ENCODE measurements at regions not wholly inside any gene's neighbourhood (a gene's known extent, or its start where the extent isn't known, plus 50 kb on each side); places are given as distances from the start of the nearest gene placed in this dataset.
"Not testable (repeated sequence)": the region's sequence is repeated elsewhere in the genome, so short reads cannot be mapped to it uniquely, and the experiment has no call there.

- ChIA-PET CTCF (no interaction called here), POLR2A (no interaction called here)
- DNase-seq (ENCODE audit: low read depth), result no peak
- Histone ChIP-seq H3K36me3 (ENCODE audit: control insufficient read depth, insufficient read depth, low read length) (no peaks in the 10 kb centered on the region), H3K27me3 (ENCODE audit: control insufficient read depth, insufficient read depth, low read length) (no peaks in the 10 kb centered on the region), H3K4me3 (ENCODE audit: low read depth, low read length) (no peak overlapping the region)
- TF ChIP-seq, protein P1, sequence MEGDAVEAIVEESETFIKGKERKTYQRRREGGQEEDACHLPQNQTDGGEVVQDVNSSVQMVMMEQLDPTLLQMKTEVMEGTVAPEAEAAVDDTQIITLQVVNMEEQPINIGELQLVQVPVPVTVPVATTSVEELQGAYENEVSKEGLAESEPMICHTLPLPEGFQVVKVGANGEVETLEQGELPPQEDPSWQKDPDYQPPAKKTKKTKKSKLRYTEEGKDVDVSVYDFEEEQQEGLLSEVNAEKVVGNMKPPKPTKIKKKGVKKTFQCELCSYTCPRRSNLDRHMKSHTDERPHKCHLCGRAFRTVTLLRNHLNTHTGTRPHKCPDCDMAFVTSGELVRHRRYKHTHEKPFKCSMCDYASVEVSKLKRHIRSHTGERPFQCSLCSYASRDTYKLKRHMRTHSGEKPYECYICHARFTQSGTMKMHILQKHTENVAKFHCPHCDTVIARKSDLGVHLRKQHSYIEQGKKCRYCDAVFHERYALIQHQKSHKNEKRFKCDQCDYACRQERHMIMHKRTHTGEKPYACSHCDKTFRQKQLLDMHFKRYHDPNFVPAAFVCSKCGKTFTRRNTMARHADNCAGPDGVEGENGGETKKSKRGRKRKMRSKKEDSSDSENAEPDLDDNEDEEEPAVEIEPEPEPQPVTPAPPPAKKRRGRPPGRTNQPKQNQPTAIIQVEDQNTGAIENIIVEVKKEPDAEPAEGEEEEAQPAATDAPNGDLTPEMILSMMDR (IDR thresholded peaks at IDR 0.05; ENCODE audit: insufficient read depth, low read depth, low read length), result no peak
Measured at GRCh38 chr6:120775698-120776097, 558.6 kb downstream of the TBC1D32 start.

GRCh38 chr6:120774275-120774674 lies 560.0 kb downstream of the TBC1D32 start:
- H3K4me3 ChIP-seq (ENCODE audit: low read depth, low read length), result no peak overlapping the region
- ChIA-PET CTCF (no interaction called here), POLR2A (no interaction called here)
- H3K36me3 ChIP-seq (ENCODE audit: control insufficient read depth, insufficient read depth, low read length), result no peaks in the 10 kb centered on the region
- no peaks in the 10 kb centered on the region for H3K27me3 ChIP-seq (ENCODE audit: control insufficient read depth, insufficient read depth, low read length)
- no peak for DNase-seq (ENCODE audit: low read depth)
- TF ChIP-seq, protein P1 (IDR thresholded peaks at IDR 0.05; ENCODE audit: insufficient read depth, low read depth, low read length), result no peak

DNA sequence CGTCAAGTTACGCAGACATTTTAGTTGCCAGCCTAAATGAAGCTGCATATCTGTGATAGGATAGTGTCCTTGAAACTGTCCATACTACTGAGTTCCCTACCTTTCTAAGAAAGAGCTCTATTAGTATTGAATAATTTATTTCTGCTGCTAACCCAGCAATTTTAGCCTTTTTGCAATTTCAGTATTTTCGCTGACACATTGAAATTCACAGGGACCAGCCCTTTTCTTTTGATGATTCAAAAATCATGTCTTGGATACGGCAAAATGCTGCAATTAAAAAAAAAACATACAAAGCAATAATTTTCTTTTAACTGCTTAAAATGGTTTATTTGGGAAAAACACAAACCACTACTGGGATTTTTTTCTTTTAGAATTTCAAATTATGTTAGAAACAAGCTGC lies 563.3 kb downstream of the TBC1D32 start:
- TF ChIP-seq, protein P1 (IDR thresholded peaks at IDR 0.05; ENCODE audit: insufficient read depth, low read depth, low read length), result no peak
- Histone ChIP-seq H3K4me3 (ENCODE audit: low read depth, low read length) (no peak overlapping the region), H3K36me3 (ENCODE audit: control insufficient read depth, insufficient read depth, low read length) (no peaks in the 10 kb centered on the region), H3K27me3 (ENCODE audit: control insufficient read depth, insufficient read depth, low read length) (no peaks in the 10 kb centered on the region)
- ChIA-PET CTCF (no interaction called here), POLR2A (no interaction called here)
- DNase-seq (ENCODE audit: low read depth), result no peak

DNA sequence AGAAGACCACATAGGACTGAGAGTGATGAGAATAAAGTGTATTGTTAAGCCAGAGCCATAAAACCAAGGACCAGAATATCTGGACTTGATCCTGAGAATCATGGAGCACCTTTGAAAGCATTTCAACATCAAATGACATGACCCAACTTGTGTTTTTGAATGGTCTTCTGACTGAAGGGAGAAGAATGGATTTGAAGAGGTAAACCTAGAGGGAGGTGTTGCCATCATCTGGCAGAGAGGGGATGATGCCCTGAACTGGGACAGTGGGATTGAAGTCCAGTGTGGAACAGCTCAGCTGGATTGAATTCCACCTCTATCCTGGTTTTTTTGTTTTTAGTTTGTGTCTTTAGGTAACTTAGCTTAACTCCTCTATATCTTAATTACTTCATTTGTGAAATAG lies 570.0 kb downstream of the TBC1D32 start:
- H3K27me3 ChIP-seq (ENCODE audit: control insufficient read depth, insufficient read depth, low read length), result no peaks in the 10 kb centered on the region
- TF ChIP-seq, protein P1 (IDR thresholded peaks at IDR 0.05; ENCODE audit: insufficient read depth, low read depth, low read length), result no peak
- CTCF ChIA-PET, result no interaction called here
- DNase-seq (ENCODE audit: low read depth), result no peak
- H3K36me3 ChIP-seq (ENCODE audit: control insufficient read depth, insufficient read depth, low read length), result no peaks in the 10 kb centered on the region
- POLR2A ChIA-PET, result no interaction called here
- no peak overlapping the region for H3K4me3 ChIP-seq (ENCODE audit: low read depth, low read length)

- H3K36me3 ChIP-seq (ENCODE audit: control insufficient read depth, insufficient read depth, low read length), result no peaks in the 10 kb centered on the region
- H3K27me3 ChIP-seq (ENCODE audit: control insufficient read depth, insufficient read depth, low read length), result no peaks in the 10 kb centered on the region
- ChIA-PET POLR2A (no interaction called here), CTCF (interaction anchor here (0.6 kb wide), 1 partner anchor 545 kb away, joined by 3 read pairs; no protein-coding TSS in a partner anchor)
- TF ChIP-seq, protein P1 (IDR thresholded peaks at IDR 0.05; ENCODE audit: insufficient read depth, low read depth, low read length), result no peak
- H3K4me3 ChIP-seq (ENCODE audit: low read depth, low read length), result no peak overlapping the region
- no peak for DNase-seq (ENCODE audit: low read depth)
Measured at GRCh38 chr6:120759570-120759969, 574.7 kb downstream of the TBC1D32 start.

DNA sequence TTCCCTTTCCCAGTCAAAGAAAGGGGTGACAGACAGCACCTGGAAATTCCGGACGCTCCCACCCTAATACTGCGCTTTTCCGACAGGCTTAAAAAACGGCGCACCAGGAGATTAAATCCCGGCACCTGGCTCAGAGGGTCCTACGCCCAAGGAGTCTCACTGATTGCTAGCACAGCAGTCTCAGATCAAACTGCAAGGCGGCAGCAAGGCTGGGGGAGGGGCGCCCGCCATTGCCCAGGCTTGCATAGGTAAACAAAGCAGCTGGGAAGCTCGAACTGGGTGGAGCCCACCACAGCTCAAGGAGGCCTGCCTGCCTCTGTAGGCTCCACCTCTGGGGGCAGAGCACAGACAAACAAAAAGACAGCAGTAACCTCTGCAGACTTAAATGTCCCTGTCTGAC lies 585.7 kb downstream of the TBC1D32 start:
- POLR2A ChIA-PET; H3K27me3 ChIP-seq (ENCODE audit: control insufficient read depth, insufficient read depth, low read length); CTCF ChIA-PET; H3K4me3 ChIP-seq (ENCODE audit: low read depth, low read length); DNase-seq (ENCODE audit: low read depth); H3K36me3 ChIP-seq (ENCODE audit: control insufficient read depth, insufficient read depth, low read length): not testable (repeated sequence)
